A549 (cell line): ENCODE measurements at regions not wholly inside any gene's neighbourhood (a gene's known extent, or its start where the extent isn't known, plus 50 kb on each side); places are given as distances from the start of the nearest gene placed in this dataset.

Source experiments
- ATAC-seq, 2 experiments: fragments of 200-7000 bp in 1 of 2; fragments of >200 bp in 1 of 2; cut with Nextera tagmentation in 1 of 2; cut with Tn5 transposase in 1 of 2; 3 replicates each; pipeline versions ENCODE4 v1.8.0 to v1.9.1; 2018 to 2020; ENCODE audit warnings: mild to moderate bottlenecking in 1 of 2, moderate library complexity in 1 of 2
- CTCF ChIA-PET: fragments of 300-600 bp; sonication (Branson Sonifier 250); formaldehyde crosslinking; extraction: SDS; loops from one replicate; lab custom pipeline; 2021; ENCODE audit warnings: antibody characterized with exemption, inconsistent platforms; lab: Yijun Ruan, JAX
- POLR2A ChIA-PET: fragments of 350-600 bp; formaldehyde crosslinking; extraction: SDS; loops from one replicate; lab custom pipeline; 2021; ENCODE audit warnings: antibody characterized with exemption, inconsistent platforms; lab: Yijun Ruan, JAX
- DNase-seq, 2 experiments: peaks; one replicate each; pipeline versions ENCODE4 v3.0.0 to v3.0.0-alpha.2; 2011 to 2016; ENCODE audit warnings: low read depth in 1 of 2, low spot score in 1 of 2
- FAIRE-seq: peaks from 2 replicates; lab custom pipeline; 2011; peaks lifted over from hg19 to GRCh38; lab: Jason Lieb, UNC
- H3K27ac ChIP-seq, 2 experiments: fragments of >200 bp; sonication (Bioruptor Twin); formaldehyde crosslinking; 3 replicates each; pipeline ENCODE4 v1.5.1; 2016 to 2017
- H3K4me1 ChIP-seq: fragments of >200 bp; sonication (Bioruptor Twin); formaldehyde crosslinking; 3 replicates; pipeline ENCODE4 v1.6.1; 2016
- H3K4me2 ChIP-seq: fragments of >200 bp; sonication (Bioruptor Twin); formaldehyde crosslinking; 3 replicates; pipeline ENCODE4 v1.6.1; 2016
- H3K4me3 ChIP-seq: fragments of >200 bp; sonication (Bioruptor Twin); formaldehyde crosslinking; 3 replicates; pipeline ENCODE4 v1.5.1; 2016
- H3K9me3 ChIP-seq: fragments of >200 bp; sonication (Bioruptor Twin); formaldehyde crosslinking; 3 replicates; pipeline ENCODE4 v1.6.1; 2016
- ATOH8 ChIP-seq: fragments of 250-450 bp; sonication (Bioruptor Pico); IDR thresholded peaks from 2 replicates; pipeline ENCODE4 v1.5.0; 2020; ENCODE audit warnings: low read depth, mild to moderate bottlenecking, moderate library complexity
- BHLHE40 ChIP-seq: IDR thresholded peaks from 2 replicates; pipeline ENCODE4 v1.6.1; 2012; ENCODE audit warnings: low read depth, low read length, inconsistent platforms
- CEBPB ChIP-seq, 2 experiments: fragments of >200 bp in 1 of 2; sonication (Bioruptor Twin) in 1 of 2; formaldehyde crosslinking in 1 of 2; IDR thresholded peaks; 2 replicates each; pipeline ENCODE4 v1.6.1; 2012 to 2016
- CHD2 ChIP-seq: fragments of 150-350 bp; IDR thresholded peaks from 2 replicates; pipeline ENCODE4 v1.6.1; 2014; ENCODE audit warnings: low read length; ENCODE audit not compliant: partially characterized antibody
- CHD4 ChIP-seq: fragments of 200-600 bp; sonication (generic); IDR thresholded peaks from 2 replicates; pipeline ENCODE4 v1.6.1; 2016; ENCODE audit warnings: antibody characterized with exemption, mild to moderate bottlenecking, borderline replicate concordance
- EHF ChIP-seq: fragments of 250-450 bp; sonication (Bioruptor Pico); IDR thresholded peaks from 2 replicates; pipeline ENCODE4 v1.5.0; 2020; ENCODE audit warnings: mild to moderate bottlenecking
- EP300 ChIP-seq, 2 experiments: fragments of >200 bp; sonication (Bioruptor Twin); formaldehyde crosslinking; IDR thresholded peaks; 2 replicates in 1 of 2; 3 replicates in 1 of 2; pipeline ENCODE4 v1.6.1; 2016 to 2017
- FOSL2 ChIP-seq, 2 experiments: fragments of 450-650 bp in 1 of 2; fragments of >200 bp in 1 of 2; sonication (Bioruptor Twin) in 1 of 2; formaldehyde crosslinking; IDR thresholded peaks; 2 replicates each; pipeline versions ENCODE4 v1.5.0 to v1.6.1; 2016 to 2020; ENCODE audit warnings: mild to moderate bottlenecking in 1 of 2, moderate library complexity in 1 of 2
- FOXS1 ChIP-seq: fragments of 250-450 bp; sonication (Bioruptor Pico); IDR thresholded peaks from 2 replicates; pipeline ENCODE4 v1.5.0; 2020; ENCODE audit warnings: mild to moderate bottlenecking, moderate library complexity
- GATA3 ChIP-seq: IDR thresholded peaks from 2 replicates; pipeline ENCODE4 v1.6.1; 2012; ENCODE audit warnings: borderline replicate concordance
- HDAC2 ChIP-seq: fragments of 200-600 bp; sonication (generic); IDR thresholded peaks from 2 replicates; pipeline ENCODE4 v1.6.1; 2016
- HEYL ChIP-seq: fragments of 250-450 bp; sonication (Bioruptor Pico); IDR thresholded peaks from 2 replicates; pipeline ENCODE4 v1.8.0; 2021; ENCODE audit warnings: mild to moderate bottlenecking, moderate library complexity
- HOXB13 ChIP-seq: fragments of 250-450 bp; sonication (Bioruptor Pico); IDR thresholded peaks from 2 replicates; pipeline ENCODE4 v1.5.0; 2020; ENCODE audit warnings: low read depth, mild to moderate bottlenecking, moderate library complexity
- HOXB5 ChIP-seq: fragments of 250-450 bp; sonication (Bioruptor Pico); IDR thresholded peaks from 2 replicates; pipeline ENCODE4 v1.5.0; 2020; ENCODE audit warnings: mild to moderate bottlenecking, moderate library complexity
- JUN ChIP-seq, 2 experiments: fragments of >200 bp; sonication (Bioruptor Twin); formaldehyde crosslinking; IDR thresholded peaks; 2 replicates in 1 of 2; 3 replicates in 1 of 2; pipeline ENCODE4 v1.6.1; 2016 to 2017
- JUNB ChIP-seq: fragments of >200 bp; sonication (Bioruptor Twin); formaldehyde crosslinking; IDR thresholded peaks from 2 replicates; pipeline ENCODE4 v1.6.1; 2016
- MAX ChIP-seq: IDR thresholded peaks from 2 replicates; pipeline ENCODE4 v1.6.1; 2012
- MAZ ChIP-seq: fragments of 150-350 bp; IDR thresholded peaks from 2 replicates; pipeline ENCODE4 v1.6.1; 2014; ENCODE audit warnings: antibody characterized with exemption, low read depth, low read length, borderline replicate concordance
- MYC ChIP-seq: IDR thresholded peaks from 2 replicates; pipeline ENCODE4 v1.6.1; 2012; ENCODE audit warnings: mild to moderate bottlenecking, inconsistent platforms, low read length, improper control_type of control experiment, borderline replicate concordance
- NFE2L2 ChIP-seq: fragments of 150-350 bp; conservative IDR thresholded peaks from 2 replicates; pipeline ENCODE4 v1.6.1; 2014; ENCODE audit warnings: low read length
- NPAS2 ChIP-seq: fragments of 250-450 bp; sonication (Bioruptor Pico); IDR thresholded peaks from 2 replicates; pipeline ENCODE4 v1.8.0; 2022; ENCODE audit warnings: mild to moderate bottlenecking, moderate library complexity, borderline replicate concordance
- PBX3 ChIP-seq: IDR thresholded peaks from 2 replicates; pipeline ENCODE4 v1.6.1; 2012
- RAD21 ChIP-seq, 2 experiments: fragments of >200 bp in 1 of 2; sonication (Bioruptor Twin) in 1 of 2; formaldehyde crosslinking in 1 of 2; IDR thresholded peaks in 1 of 2; conservative IDR thresholded peaks in 1 of 2; 2 replicates in 1 of 2; 3 replicates in 1 of 2; pipeline ENCODE4 v1.6.1; 2012 to 2018; ENCODE audit warnings: inconsistent platforms in 1 of 2
- RFX5 ChIP-seq: fragments of 450-650 bp; IDR thresholded peaks from 2 replicates; pipeline ENCODE4 v1.7.1; 2014; ENCODE audit warnings: antibody characterized with exemption, mild to moderate bottlenecking, moderate library complexity
- SMC3 ChIP-seq: fragments of >200 bp; sonication (Bioruptor Twin); formaldehyde crosslinking; IDR thresholded peaks from 3 replicates; pipeline ENCODE4 v1.6.1; 2018; ENCODE audit warnings: inconsistent platforms
- SREBF2 ChIP-seq: fragments of 450-650 bp; IDR thresholded peaks from 2 replicates; pipeline ENCODE4 v1.6.1; 2014; ENCODE audit warnings: mild to moderate bottlenecking, moderate library complexity
- TP53 ChIP-seq: fragments of 250-450 bp; sonication (Bioruptor Pico); IDR thresholded peaks from 2 replicates; pipeline ENCODE4 v1.5.0; 2021; ENCODE audit warnings: mild to moderate bottlenecking, moderate library complexity
- ZC3H11A ChIP-seq: fragments of 450-650 bp; IDR thresholded peaks from 2 replicates; pipeline ENCODE4 v1.6.1; 2014; ENCODE audit warnings: antibody characterized with exemption, mild to moderate bottlenecking
- ZFP36 ChIP-seq: fragments of 450-650 bp; IDR thresholded peaks from 2 replicates; pipeline ENCODE4 v1.6.1; 2014; ENCODE audit warnings: borderline replicate concordance; ENCODE audit not compliant: partially characterized antibody
- ZNF302 ChIP-seq: fragments of 250-450 bp; sonication (Bioruptor Pico); IDR thresholded peaks from 2 replicates; pipeline ENCODE4 v1.9.0; 2021; ENCODE audit warnings: inconsistent platforms, mild to moderate bottlenecking, moderate library complexity
- WGBS: methylation state at CpG from one replicate; pipeline ENCODE4 v1.1.6; 2017; ENCODE audit errors: missing lambda C conversion rate; 5-methylcytosine and 5-hydroxymethylcytosine counted together
- TF ChIP-seq, protein P1 (sequence below): fragments of >200 bp; sonication (Bioruptor Twin); formaldehyde crosslinking; IDR thresholded peaks from 2 replicates; pipeline ENCODE4 v1.6.1; 2016
- TF ChIP-seq, protein P2 (sequence below): fragments of 250-450 bp; sonication (Bioruptor Pico); IDR thresholded peaks from 2 replicates; pipeline ENCODE4 v1.5.0; 2021; ENCODE audit warnings: mild to moderate bottlenecking, moderate library complexity, borderline replicate concordance
- TF ChIP-seq, protein P3 (sequence below): fragments of >200 bp; sonication (Bioruptor Twin); formaldehyde crosslinking; IDR thresholded peaks from 3 replicates; pipeline ENCODE4 v1.6.1; 2016

- peak; percentile 63 for FAIRE-seq
- ChIA-PET CTCF (interaction anchor here (0.6 to 2.6 kb wide), 10 partner anchors 10 to 266 kb away, joined by 3 to 19 read pairs (median 3); no protein-coding TSS in a partner anchor), POLR2A (interaction anchor here (0.8 to 1.2 kb wide), 3 partner anchors 39 to 267 kb away, joined by 3 to 9 read pairs (median 4); partner anchors contain the start of gene ARL4C)
- Histone ChIP-seq H3K4me2 (peak overlapping the region; percentile 86), H3K4me1 (peaks cover 57% of the 10 kb centered on the region), H3K9me3 (peaks cover 17% of the 10 kb centered on the region; the same call in 2 of the 3 replicates), H3K4me3 (peak overlapping the region; percentile 4; the same call in 1 of the 3 replicates), H3K27ac (peak overlapping the region; percentile 89 to 93)
- WGBS, result 10% methylated on average over 13 of the region's 13 CpGs
- peak; percentile 60 to 70 for ATAC-seq
- DNase-seq, result peak; percentile 48 to 85
- TF ChIP-seq, protein P1, sequence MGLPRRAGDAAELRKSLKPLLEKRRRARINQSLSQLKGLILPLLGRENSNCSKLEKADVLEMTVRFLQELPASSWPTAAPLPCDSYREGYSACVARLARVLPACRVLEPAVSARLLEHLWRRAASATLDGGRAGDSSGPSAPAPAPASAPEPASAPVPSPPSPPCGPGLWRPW, result no peak
- TF ChIP-seq, protein P2, sequence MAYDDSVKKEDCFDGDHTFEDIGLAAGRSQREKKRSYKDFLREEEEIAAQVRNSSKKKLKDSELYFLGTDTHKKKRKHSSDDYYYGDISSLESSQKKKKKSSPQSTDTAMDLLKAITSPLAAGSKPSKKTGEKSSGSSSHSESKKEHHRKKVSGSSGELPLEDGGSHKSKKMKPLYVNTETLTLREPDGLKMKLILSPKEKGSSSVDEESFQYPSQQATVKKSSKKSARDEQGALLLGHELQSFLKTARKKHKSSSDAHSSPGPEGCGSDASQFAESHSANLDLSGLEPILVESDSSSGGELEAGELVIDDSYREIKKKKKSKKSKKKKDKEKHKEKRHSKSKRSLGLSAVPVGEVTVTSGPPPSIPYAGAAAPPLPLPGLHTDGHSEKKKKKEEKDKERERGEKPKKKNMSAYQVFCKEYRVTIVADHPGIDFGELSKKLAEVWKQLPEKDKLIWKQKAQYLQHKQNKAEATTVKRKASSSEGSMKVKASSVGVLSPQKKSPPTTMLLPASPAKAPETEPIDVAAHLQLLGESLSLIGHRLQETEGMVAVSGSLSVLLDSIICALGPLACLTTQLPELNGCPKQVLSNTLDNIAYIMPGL (CRISPR knock-in tag), result no peak
- TF ChIP-seq HDAC2, result no peak
- TF ChIP-seq CHD2, result no peak
- TF ChIP-seq RFX5, result no peak
- TF ChIP-seq ZC3H11A, result no peak
- TF ChIP-seq ATOH8 (CRISPR knock-in tag), result no peak
- TF ChIP-seq GATA3, result peak; percentile 85; the same call in 1 of the 2 replicates
- no peak for TF ChIP-seq HOXB13 (CRISPR knock-in tag)
- no peak for TF ChIP-seq BHLHE40
- TF ChIP-seq JUNB, result peak; percentile 87
- TF ChIP-seq, protein P3, sequence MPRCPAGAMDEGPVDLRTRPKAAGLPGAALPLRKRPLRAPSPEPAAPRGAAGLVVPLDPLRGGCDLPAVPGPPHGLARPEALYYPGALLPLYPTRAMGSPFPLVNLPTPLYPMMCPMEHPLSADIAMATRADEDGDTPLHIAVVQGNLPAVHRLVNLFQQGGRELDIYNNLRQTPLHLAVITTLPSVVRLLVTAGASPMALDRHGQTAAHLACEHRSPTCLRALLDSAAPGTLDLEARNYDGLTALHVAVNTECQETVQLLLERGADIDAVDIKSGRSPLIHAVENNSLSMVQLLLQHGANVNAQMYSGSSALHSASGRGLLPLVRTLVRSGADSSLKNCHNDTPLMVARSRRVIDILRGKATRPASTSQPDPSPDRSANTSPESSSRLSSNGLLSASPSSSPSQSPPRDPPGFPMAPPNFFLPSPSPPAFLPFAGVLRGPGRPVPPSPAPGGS, result 0 out of 3 replicates have a peak, but pooled peaks have one; percentile 32
- TF ChIP-seq TP53 (CRISPR knock-in tag), result no peak
- TF ChIP-seq FOXS1 (CRISPR knock-in tag), result no peak
- TF ChIP-seq ZNF302, result no peak
- no peak for TF ChIP-seq NFE2L2
- TF ChIP-seq SREBF2, result no peak
- TF ChIP-seq FOSL2 (IDR thresholded peaks at IDR 0.05), result peak; percentile 80
- peak; percentile 67 for TF ChIP-seq FOSL2 (CRISPR knock-in tag; IDR thresholded peaks at IDR 0.05)
- TF ChIP-seq SMC3, result peak; percentile 35
- TF ChIP-seq EP300 (IDR thresholded peaks at IDR 0.05), result peak; percentile 48 to 56; a peak in 2 of 5 replicates
- TF ChIP-seq CEBPB (IDR thresholded peaks at IDR 0.05), result peak in 1 of 2 experiments; percentile 46; a peak in 1 of 4 replicates
- TF ChIP-seq PBX3, result no peak; the same call in 1 of the 2 replicates
- TF ChIP-seq NPAS2 (CRISPR knock-in tag), result no peak
- TF ChIP-seq HOXB5, result no peak
- peak; percentile 37; a peak in 4 of 5 replicates for TF ChIP-seq RAD21 (conservative IDR thresholded peaks at IDR 0.05 in 1 of 2, IDR thresholded peaks at IDR 0.05 in 1 of 2)
- no peak for TF ChIP-seq ZFP36
- no peak for TF ChIP-seq MAZ
- no peak for TF ChIP-seq MYC
- peak; percentile 30 to 59; a peak in 2 of 5 replicates for TF ChIP-seq JUN (IDR thresholded peaks at IDR 0.05)
- TF ChIP-seq MAX, result peak; percentile 74
- TF ChIP-seq CHD4, result no peak
- no peak for TF ChIP-seq EHF (CRISPR knock-in tag)
- TF ChIP-seq HEYL (CRISPR knock-in tag), result no peak
Measured at GRCh38 chr2:234241656-234242458, 191.4 kb downstream of the SPP2 start.
